Bronchial epithelial cell (primary cell): ENCODE measurements at regions not wholly inside any gene's neighbourhood (a gene's known extent, or its start where the extent isn't known, plus 50 kb on each side); places are given as distances from the start of the nearest gene placed in this dataset.

ENCODE experiments used
- DNase-seq: peaks from one replicate; pipeline ENCODE4 v3.0.0-alpha.2; 2010; ENCODE audit warnings: low read depth
- FAIRE-seq: peaks from 2 replicates; lab custom pipeline; 2011; peaks lifted over from hg19 to GRCh38; lab: Jason Lieb, UNC
- H3K27me3 ChIP-seq: 2 replicates; pipeline ENCODE4 v1.5.1; 2011; ENCODE audit warnings: low read length; ENCODE audit not compliant: control insufficient read depth, insufficient read depth
- H3K36me3 ChIP-seq: 2 replicates; pipeline ENCODE4 v1.5.1; 2011; ENCODE audit warnings: low read length; ENCODE audit not compliant: control insufficient read depth, insufficient read depth
- H3K4me3 ChIP-seq: 2 replicates; pipeline ENCODE4 v1.5.1; 2011; ENCODE audit warnings: mild to moderate bottlenecking, low read depth, low read length, control low read depth
- CTCF ChIP-seq: IDR thresholded peaks from 2 replicates; pipeline ENCODE4 v1.5.1; 2011; ENCODE audit warnings: mild to moderate bottlenecking, moderate library complexity, low read length, control low read depth, inconsistent platforms; ENCODE audit not compliant: insufficient read depth, severe bottlenecking

- Histone ChIP-seq H3K27me3 (no peaks in the 10 kb centered on the region), H3K4me3 (no peak overlapping the region), H3K36me3 (no peaks in the 10 kb centered on the region)
- FAIRE-seq (no peak), DNase-seq (no peak)
- no peak for TF ChIP-seq CTCF
Observed at GRCh38 chr13:23947893-23948292, 50.6 kb upstream of the C1QTNF9B start.

- DNase-seq (no peak), FAIRE-seq (no peak)
- Histone ChIP-seq H3K27me3 (no peaks in the 10 kb centered on the region), H3K36me3 (no peaks in the 10 kb centered on the region), H3K4me3 (no peak overlapping the region)
- TF ChIP-seq CTCF, result no peak
Observed at GRCh38 chr13:23949200-23949599, 51.9 kb upstream of the C1QTNF9B start.

- FAIRE-seq, result no peak
- H3K4me3 ChIP-seq, result no peak overlapping the region
- TF ChIP-seq CTCF, result no peak
- H3K27me3 ChIP-seq, result no peaks in the 10 kb centered on the region
- H3K36me3 ChIP-seq, result no peaks in the 10 kb centered on the region
- DNase-seq, result no peak
Observed at GRCh38 chr13:23949736-23950135, 52.4 kb upstream of the C1QTNF9B start.

GRCh38 chr13:23950736-23951510, 53.6 kb upstream of the C1QTNF9B start:
- Histone ChIP-seq H3K4me3 (no peak overlapping the region), H3K36me3 (no peaks in the 10 kb centered on the region), H3K27me3 (no peaks in the 10 kb centered on the region)
- TF ChIP-seq CTCF, result no peak
- FAIRE-seq (no peak), DNase-seq (no peak)

GRCh38 chr13:23952796-23953195, 55.5 kb upstream of the C1QTNF9B start:
- FAIRE-seq (no peak), DNase-seq (no peak)
- Histone ChIP-seq H3K4me3 (no peak overlapping the region), H3K36me3 (no peaks in the 10 kb centered on the region), H3K27me3 (no peaks in the 10 kb centered on the region)
- TF ChIP-seq CTCF, result no peak

GRCh38 chr13:23953860-23954512, 56.7 kb upstream of the C1QTNF9B start:
- no peak for TF ChIP-seq CTCF
- H3K36me3 ChIP-seq, result no peaks in the 10 kb centered on the region
- FAIRE-seq (no peak), DNase-seq (no peak)
- H3K4me3 ChIP-seq, result no peak overlapping the region
- H3K27me3 ChIP-seq, result no peaks in the 10 kb centered on the region
